HG03139 (cell line): ENCODE measurements at regions not wholly inside any gene's neighbourhood (a gene's known extent, or its start where the extent isn't known, plus 50 kb on each side); places are given as distances from the start of the nearest gene placed in this dataset.
"Not testable (repeated sequence)": the region's sequence is repeated elsewhere in the genome, so short reads cannot be mapped to it uniquely, and the experiment has no call there.

ENCODE experiments used
- ATAC-seq: cut with Tn5 transposase; IDR thresholded peaks from one replicate; pipeline ENCODE4 v1.9.1; 2021; ENCODE audit not compliant: unreplicated experiment

- no peak for ATAC-seq
These were observed 273.8 kb downstream of the RPS6KC1 start for GRCh38 chr1:213324859-213325258.

DNA sequence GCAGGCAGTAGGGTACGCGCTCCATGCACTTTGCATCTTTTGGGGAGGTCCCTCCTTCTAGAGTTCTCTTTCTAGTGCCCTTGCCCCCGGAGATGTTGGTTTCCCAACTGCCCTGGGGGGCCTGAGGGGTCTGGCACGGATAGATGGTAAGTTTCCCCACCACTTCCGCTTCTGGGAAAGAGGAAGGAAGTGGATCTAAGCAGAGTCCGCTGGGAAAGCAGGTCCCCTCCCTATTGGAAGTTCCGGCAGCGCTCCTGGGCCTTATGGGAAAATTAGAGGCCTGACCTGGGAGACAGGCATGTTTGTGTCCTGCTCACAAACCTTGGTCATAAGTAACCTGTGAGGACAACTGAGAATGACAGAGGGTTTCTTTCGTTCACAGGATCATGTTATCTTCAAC is 274.4 kb downstream of the RPS6KC1 start:
- no peak for ATAC-seq

DNA sequence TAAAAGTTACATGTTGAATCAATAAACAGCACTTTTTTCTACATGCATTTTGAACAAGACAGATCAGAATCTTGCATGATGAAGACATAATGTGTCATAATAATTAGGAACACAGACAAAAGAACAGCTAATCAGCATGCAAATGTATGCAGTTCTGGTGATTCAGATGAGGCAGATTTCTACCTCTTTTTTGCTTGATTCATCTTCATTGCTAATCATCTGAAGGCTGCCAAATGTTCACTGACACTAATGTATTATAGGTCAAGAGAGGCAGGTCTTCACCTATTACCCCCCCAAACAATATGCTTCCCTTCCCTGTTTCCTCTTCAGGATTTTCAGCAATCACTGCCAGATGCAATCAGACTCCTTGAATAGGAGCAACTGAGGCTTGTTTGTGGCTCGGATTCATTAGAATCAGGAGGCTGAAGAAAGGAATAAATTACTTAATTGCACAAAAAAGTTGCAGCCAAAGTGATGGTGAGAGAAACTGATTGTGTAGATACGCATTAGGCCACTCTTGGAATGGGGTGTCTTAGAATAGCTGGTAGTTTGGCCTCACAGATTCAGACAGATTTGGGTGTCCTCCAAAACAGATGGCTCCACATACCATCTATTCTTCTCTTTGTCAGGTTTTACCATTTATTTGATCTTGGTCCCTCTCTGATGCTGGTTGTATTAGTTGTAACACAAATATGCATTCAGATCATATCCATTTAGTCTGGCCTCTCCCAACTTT is 275.4 kb downstream of the RPS6KC1 start:
- no peak for ATAC-seq

GRCh38 chr1:213327017-213327667 is 276.1 kb downstream of the RPS6KC1 start:
- ATAC-seq, result no peak

GRCh38 chr1:213329406-213330008 is 278.5 kb downstream of the RPS6KC1 start:
- ATAC-seq, result no peak

DNA sequence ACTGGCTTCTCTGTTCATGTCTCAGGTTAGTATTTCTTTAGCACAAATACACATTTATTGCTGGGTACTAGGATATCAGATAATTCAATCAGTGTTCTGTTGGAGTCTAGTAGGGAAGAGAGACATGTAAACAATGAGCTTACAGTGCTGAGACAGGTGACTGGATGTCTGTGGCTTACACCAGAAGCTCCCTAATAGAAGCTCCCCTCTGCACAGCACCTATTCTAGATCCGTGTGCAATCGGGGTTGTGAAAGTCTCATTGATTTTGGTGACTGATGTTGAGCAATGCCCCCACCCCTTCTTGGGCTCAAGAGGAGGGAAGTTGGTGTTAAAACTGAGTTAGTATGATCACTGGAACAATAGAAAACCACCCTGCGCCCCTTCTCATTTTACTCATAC is 279.2 kb downstream of the RPS6KC1 start:
- no peak for ATAC-seq

DNA sequence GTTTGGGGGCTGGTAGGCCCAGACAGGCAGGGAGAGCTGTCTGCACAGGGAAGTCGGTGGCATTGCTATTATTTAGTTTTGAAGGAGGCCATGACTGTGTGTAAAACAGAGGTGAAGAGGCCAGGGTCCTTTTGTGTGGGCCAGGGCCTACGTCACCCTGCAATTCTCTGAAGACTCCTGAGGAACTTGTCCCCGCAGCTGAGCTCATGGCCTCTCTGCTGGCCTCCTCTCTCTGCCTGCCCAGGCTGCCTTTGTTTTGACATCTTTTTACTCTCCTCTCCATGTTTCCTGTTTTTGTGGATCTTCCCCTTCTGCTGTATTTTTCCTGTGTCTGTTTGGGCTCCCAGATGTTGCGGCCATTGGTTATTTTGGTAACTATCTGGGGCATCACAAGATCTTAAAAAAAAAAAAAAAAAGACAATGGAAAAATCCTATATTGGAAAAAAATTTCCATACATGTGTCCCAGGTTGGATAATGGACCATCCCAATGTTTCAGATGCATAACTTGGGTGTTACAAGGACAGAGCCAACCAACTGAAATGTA is 280.7 kb downstream of the RPS6KC1 start:
- no peak for ATAC-seq

GRCh38 chr1:213332491-213332890 is 281.4 kb downstream of the RPS6KC1 start:
- no peak for ATAC-seq

- no peak for ATAC-seq
These were observed 282.1 kb downstream of the RPS6KC1 start for GRCh38 chr1:213333121-213333520.

- no peak for ATAC-seq
These were observed 284.0 kb downstream of the RPS6KC1 start for GRCh38 chr1:213335084-213335483.

DNA sequence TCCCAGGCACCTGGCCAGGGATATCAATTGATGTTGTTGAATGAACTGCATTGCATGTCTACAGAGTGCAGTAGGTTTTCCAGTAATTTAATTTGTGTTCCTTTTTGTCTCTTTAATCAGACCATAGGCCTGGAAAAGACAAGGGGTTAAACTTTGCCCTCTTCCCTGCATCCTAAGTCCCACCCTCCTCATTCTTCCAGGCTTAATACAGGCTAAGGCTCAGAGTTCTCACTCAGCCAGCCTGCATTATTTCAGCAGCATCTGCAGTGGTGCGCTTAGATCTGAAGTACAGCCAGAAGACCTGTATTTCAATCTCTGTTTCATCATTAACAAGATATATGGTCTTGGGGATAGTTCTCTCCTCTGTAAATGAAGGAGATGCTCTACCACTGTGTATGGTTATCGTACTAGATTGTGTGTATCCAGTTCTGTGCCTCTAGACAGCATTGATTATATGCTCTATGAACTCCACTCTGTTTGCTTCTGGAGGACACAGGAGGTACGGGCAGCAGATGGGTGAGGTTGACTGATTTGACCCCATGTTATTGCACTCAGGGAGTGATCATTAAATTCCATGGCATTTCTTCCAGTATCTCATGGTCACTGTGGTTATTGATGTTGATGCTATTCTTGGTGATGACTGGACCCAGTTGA is 286.1 kb downstream of the RPS6KC1 start:
- ATAC-seq, result no peak

DNA sequence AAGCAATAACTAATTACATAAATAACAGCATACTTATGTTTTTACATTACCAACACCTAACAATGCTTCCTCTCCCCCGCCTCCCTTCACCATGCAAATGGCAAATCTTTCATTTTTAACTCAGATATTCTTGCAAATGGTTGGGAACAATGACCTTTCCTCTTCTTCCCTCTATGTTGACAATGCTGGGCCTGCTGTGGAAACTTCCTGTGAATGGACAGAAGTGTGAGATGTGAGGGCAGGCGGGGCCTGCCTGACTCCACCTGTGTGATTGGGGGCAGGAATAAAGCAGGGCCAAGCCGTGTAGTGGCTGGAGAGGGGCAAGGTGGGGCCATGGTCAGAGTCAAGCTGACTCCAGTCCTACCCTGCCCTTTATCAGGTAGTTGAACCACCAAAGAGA is 289.6 kb downstream of the RPS6KC1 start:
- no peak for ATAC-seq

DNA sequence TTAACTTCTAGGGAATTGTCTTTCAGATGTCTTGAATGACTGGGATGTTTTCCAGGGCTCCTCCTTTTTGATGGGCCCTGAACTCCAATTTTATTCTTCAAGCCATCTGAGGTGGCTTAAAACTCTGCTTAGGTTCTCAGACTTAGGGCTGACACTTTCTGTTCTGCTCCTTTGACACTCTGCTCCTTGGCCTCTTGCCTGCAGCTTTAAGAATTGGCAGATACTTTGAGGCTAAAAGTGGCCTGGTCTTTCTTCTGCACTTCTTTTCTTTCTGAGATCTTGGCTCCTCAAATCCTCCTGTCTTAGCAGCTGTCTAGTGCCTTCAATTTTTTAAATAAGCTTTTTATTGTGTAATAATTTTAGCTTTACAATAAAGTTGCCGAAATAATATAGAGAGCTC is 294.6 kb downstream of the RPS6KC1 start:
- no peak for ATAC-seq

GRCh38 chr1:213357403-213357802 is 306.4 kb downstream of the RPS6KC1 start:
- no peak for ATAC-seq

- not testable (repeated sequence) for ATAC-seq
These were observed 307.3 kb downstream of the RPS6KC1 start for GRCh38 chr1:213358368-213358767.

- ATAC-seq, result no peak
These were observed 311.6 kb downstream of the RPS6KC1 start for GRCh38 chr1:213362598-213362997.

DNA sequence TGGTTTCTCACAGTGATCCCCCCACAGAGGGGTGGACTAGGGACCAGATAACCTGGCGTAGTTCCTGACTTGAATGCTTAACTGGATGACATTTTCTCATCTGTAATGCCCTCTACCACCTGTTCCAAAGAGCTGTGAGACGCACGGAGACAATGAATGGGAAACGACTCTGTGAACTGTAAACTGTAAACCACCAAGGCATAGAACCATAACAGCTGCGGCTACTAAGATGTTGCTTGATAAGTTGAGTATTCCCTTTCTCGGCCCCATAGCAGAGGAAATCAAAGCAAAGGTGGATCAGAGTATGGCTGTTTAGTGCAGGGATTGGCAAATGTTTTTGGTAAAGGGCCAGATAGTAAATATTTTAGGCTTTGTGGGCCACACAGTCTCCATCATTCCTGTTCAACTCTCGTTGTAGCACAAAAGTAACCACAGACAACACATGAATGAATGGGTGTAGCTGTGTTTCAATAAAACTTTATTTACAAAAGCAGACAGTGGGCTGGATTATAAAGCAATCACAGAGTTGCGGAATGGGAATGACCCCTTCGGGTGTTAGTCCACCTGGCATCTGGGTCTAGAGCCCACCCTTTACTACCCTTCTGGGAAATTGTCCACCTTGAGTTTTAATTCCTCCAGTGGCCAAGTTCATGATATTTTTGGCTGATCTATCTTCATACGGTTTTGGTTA is 315.2 kb downstream of the RPS6KC1 start:
- ATAC-seq, result no peak

- no peak for ATAC-seq
These were observed 318.4 kb downstream of the RPS6KC1 start for GRCh38 chr1:213369465-213369864.

GRCh38 chr1:213370523-213370922 is 319.5 kb downstream of the RPS6KC1 start:
- no peak for ATAC-seq

DNA sequence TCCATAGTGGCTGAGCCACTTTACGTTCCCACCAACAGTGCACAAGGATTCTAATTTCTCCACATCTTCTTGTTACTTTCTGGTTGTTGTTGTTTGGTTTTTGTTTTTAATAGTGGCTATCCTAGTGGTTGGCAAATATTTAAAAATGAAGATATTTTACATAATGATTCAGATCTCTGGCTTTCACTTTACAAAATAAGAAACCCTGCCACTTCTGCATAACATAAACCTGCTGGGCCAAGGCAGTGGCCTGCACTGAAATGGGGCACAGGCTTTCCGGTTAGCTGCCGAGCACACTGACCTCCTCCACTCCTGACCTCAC is 320.4 kb downstream of the RPS6KC1 start:
- ATAC-seq, result no peak
